ENCODE measurements at regions not wholly inside any gene's neighbourhood (a gene's known extent, or its start where the extent isn't known, plus 50 kb on each side); places are given as distances from the start of the nearest gene placed in this dataset.

GRCh38 chr4:130023088-130023487 lies 927.1 kb downstream of the C4orf33 start:
- TF ChIP-seq ZSCAN20 (CRISPR knock-in tag; IDR thresholded peaks at IDR 0.05) (no peak), REST (IDR thresholded peaks at IDR 0.05) (no peak), MAFK (IDR thresholded peaks at IDR 0.05; ENCODE audit: partially characterized antibody) (no peak), POLR2AphosphoS2 (conservative IDR thresholded peaks at IDR 0.05; ENCODE audit: low read length) (no peak), ZFP36 (IDR thresholded peaks at IDR 0.05; ENCODE audit: borderline replicate concordance, partially characterized antibody) (no peak), ATOH8 (CRISPR knock-in tag; IDR thresholded peaks at IDR 0.05; ENCODE audit: low read depth) (no peak), MYC (IDR thresholded peaks at IDR 0.05; ENCODE audit: borderline replicate concordance, low read length) (no peak), KDM5A (IDR thresholded peaks at IDR 0.05) (no peak), EP300 (IDR thresholded peaks at IDR 0.05) (no peak), CTCF (IDR thresholded peaks at IDR 0.05) (no peak), GATA3 (IDR thresholded peaks at IDR 0.05; ENCODE audit: borderline replicate concordance) (no peak)

Measured in A549 (cell line).